ENCODE measurements at regions not wholly inside any gene's neighbourhood (a gene's known extent, or its start where the extent isn't known, plus 50 kb on each side); places are given as distances from the start of the nearest gene placed in this dataset.

GRCh38 chr18:46379323-46379950 lies 275.3 kb downstream of the HAUS1 start:
- TF ChIP-seq CTCF (conservative IDR thresholded peaks at IDR 0.05) (no peak), ZFX (IDR thresholded peaks at IDR 0.05) (no peak)

Data from C4-2B (cell line).